Pancreas (tissue), 10 donors: ENCODE measurements at regions not wholly inside any gene's neighbourhood (a gene's known extent, or its start where the extent isn't known, plus 50 kb on each side); places are given as distances from the start of the nearest gene placed in this dataset.

ENCODE experiments used
- ATAC-seq, 4 donors: fragments of 200-7000 bp; cut with Tn5 transposase; one replicate each; pipeline versions ENCODE4 v1.8.0 to v1.9.1; 2020; ENCODE audit warnings: mild to moderate bottlenecking in 4 of 4, moderate library complexity in 4 of 4
- DNase-seq, 6 donors: peaks; one replicate each; pipeline ENCODE4 v3.0.0-alpha.2; 2020
- FAIRE-seq: peaks from 2 replicates; lab custom pipeline; 2012; peaks lifted over from hg19 to GRCh38; lab: Jason Lieb, UNC
- H3K27ac ChIP-seq, 4 donors: fragments of 200-600 bp; sonication (generic); 1 replicate in 3 of 4; 2 replicates in 1 of 4; pipeline versions ENCODE4 v1.5.0 to v1.8.0; 2020
- H3K27me3 ChIP-seq, 4 donors: fragments of 200-600 bp; one replicate each; pipeline ENCODE4 v1.8.0; 2021
- H3K36me3 ChIP-seq, 3 donors: fragments of 200-600 bp; sonication (generic) in 1 of 3; one replicate each; pipeline versions ENCODE4 v1.5.0 to v1.8.0; 2020 to 2021
- H3K4me1 ChIP-seq, 3 donors: fragments of 200-600 bp; one replicate each; pipeline ENCODE4 v1.8.0; 2021
- H3K4me3 ChIP-seq, 4 donors: fragments of 200-600 bp; sonication (generic) in 2 of 4; one replicate each; pipeline versions ENCODE4 v1.5.0 to v1.8.0; 2020 to 2021
- H3K9me3 ChIP-seq, 4 donors: fragments of 200-600 bp; one replicate each; pipeline ENCODE4 v1.8.0; 2021
- CTCF ChIP-seq, 4 donors: fragments of 200-600 bp; sonication (generic) in 3 of 4; IDR thresholded peaks; one replicate each; pipeline versions ENCODE4 v1.5.0 to v1.8.0; 2021; ENCODE audit warnings: antibody characterized with exemption in 4 of 4
- WGBS, 2 donors: extraction: QIAGEN DNeasy Blood & Tissue Kit; methylation state at CpG; one replicate each; pipeline ENCODE4 v1.1.7; 2013; 5-methylcytosine and 5-hydroxymethylcytosine counted together
- intact Hi-C, 3 donors: fragments of 100-400 bp; cut with DNase I; formaldehyde crosslinking; loops; one replicate each; pipeline versions ENCODE4 v1.11.1 to v1.14.2; 2022
- donor health status: healthy with polysubstance abuse.
- donor health status: DM: no; HTN: no; CAD: no; lungs with moderate emphysema.
- donor health status: DM: no; HTN: no; CAD: no.
- donor health status: control.
- donor health status: control.
- donor health status: Bipolar disorder and iron deficiency.
- donor health status: DM: yes; HTN: yes; CAD: no.
- donor health status: DM: no; HTN: no; CAD: no.
- donor health status: DM: no; HTN: no; CAD: no.
- donor health status: DM: yes; HTN: yes; CAD: no.

- Histone ChIP-seq H3K36me3 (no peaks in the 10 kb centered on the region), H3K4me3 (no peak overlapping the region), H3K27me3 (no peaks in the 10 kb centered on the region), H3K9me3 (no peaks in the 10 kb centered on the region), H3K4me1 (no peaks in the 10 kb centered on the region), H3K27ac (no peak overlapping the region)
- DNase-seq (no peak), FAIRE-seq (no peak), ATAC-seq (no peak)
- no peak for TF ChIP-seq CTCF (IDR thresholded peaks at IDR 0.05)
- intact Hi-C loops = no loop called here
Observed at GRCh38 chr6:140966676-140967075, 1166.0 kb upstream of the GJE1 start.

DNA sequence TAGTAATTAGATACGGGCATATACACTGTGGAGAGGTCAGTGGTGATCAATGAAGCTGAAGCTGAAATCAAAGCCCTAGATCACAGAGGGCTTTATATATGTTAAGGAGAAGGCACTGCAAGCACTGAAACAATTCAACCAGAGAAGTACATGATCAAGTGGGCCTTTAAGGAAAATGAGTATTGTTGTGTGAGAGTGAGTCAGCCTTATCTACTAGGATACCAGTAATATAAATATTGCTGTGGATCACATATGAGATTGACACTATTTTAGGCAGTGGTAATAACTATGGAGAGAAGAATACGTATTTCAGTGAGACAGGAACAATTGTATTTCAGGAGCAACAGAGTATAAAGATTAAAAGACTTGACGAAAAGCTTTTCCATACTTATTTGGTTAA lies 1172.2 kb upstream of the GJE1 start:
- ATAC-seq (no peak), DNase-seq (no peak), FAIRE-seq (no peak)
- H3K27me3 ChIP-seq = no peaks in the 10 kb centered on the region
- 73 to 80% methylated on average over 3 of the region's 3 CpGs for WGBS, 2 donors
- no peak overlapping the region for H3K27ac ChIP-seq
- H3K4me3 ChIP-seq = no peak overlapping the region
- H3K4me1 ChIP-seq = no peaks in the 10 kb centered on the region
- no peaks in the 10 kb centered on the region for H3K36me3 ChIP-seq
- intact Hi-C loops = no loop called here
- H3K9me3 ChIP-seq = no peaks in the 10 kb centered on the region
- no peak for TF ChIP-seq CTCF (IDR thresholded peaks at IDR 0.05)

- H3K9me3 ChIP-seq = no peaks in the 10 kb centered on the region
- no peak overlapping the region for H3K4me3 ChIP-seq
- H3K27ac ChIP-seq = no peak overlapping the region
- no peak for TF ChIP-seq CTCF (IDR thresholded peaks at IDR 0.05)
- no peaks in the 10 kb centered on the region for H3K27me3 ChIP-seq
- ATAC-seq = no peak
- no peaks in the 10 kb centered on the region for H3K4me1 ChIP-seq
- no peak for DNase-seq
- H3K36me3 ChIP-seq = no peaks in the 10 kb centered on the region
- 54 to 74% methylated on average over 2 of the region's 2 CpGs for WGBS, 2 donors
- intact Hi-C loops = no loop called here
- FAIRE-seq = no peak
Observed at GRCh38 chr6:140957386-140957785, 1175.3 kb upstream of the GJE1 start.

GRCh38 chr6:140956571-140957369 lies 1176.0 kb upstream of the GJE1 start:
- FAIRE-seq = no peak
- WGBS, 2 donors = 61 to 79% methylated on average over 4 of the region's 4 CpGs
- no peak for ATAC-seq
- no peaks in the 10 kb centered on the region for H3K4me1 ChIP-seq
- intact Hi-C loops = no loop called here
- no peak overlapping the region for H3K27ac ChIP-seq
- no peaks in the 10 kb centered on the region for H3K36me3 ChIP-seq
- H3K27me3 ChIP-seq = no peaks in the 10 kb centered on the region
- no peak for TF ChIP-seq CTCF (IDR thresholded peaks at IDR 0.05)
- no peak for DNase-seq
- no peaks in the 10 kb centered on the region for H3K9me3 ChIP-seq
- no peak overlapping the region for H3K4me3 ChIP-seq

DNA sequence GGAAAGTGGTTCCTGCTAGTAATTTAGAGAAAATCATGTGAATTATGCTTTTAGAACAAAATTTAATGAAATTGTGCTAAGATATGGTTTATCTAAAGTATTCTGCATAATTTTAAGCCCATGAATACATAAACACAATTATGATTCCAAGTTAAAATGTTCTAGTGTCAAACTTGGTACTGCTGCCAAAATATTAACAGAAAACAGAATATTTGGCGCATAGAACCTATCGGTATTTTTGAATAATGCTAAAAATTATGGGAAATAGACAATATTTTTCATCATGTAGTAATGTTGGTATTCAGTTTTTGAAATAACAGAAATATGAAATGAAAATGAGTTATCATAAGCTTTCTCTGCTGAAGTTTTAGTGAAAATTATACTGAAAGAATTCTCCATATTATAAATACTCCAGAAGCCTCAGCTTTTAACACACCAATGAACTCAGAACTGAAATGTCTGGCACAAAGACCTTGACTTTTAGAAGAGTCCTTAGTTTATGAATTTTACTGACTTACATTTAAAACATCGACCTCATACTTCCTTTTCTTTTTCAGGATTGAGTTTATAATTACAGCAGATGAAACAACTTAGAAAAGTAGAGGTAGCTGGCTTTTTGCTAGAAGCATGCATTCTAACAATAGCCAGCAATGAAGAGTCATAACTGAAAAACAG lies 1192.3 kb upstream of the GJE1 start:
- DNase-seq (no peak), ATAC-seq (no peak), FAIRE-seq (peak; percentile 9)
- TF ChIP-seq CTCF (IDR thresholded peaks at IDR 0.05) = no peak
- Histone ChIP-seq H3K9me3 (no peaks in the 10 kb centered on the region), H3K27me3 (no peaks in the 10 kb centered on the region), H3K36me3 (no peaks in the 10 kb centered on the region), H3K4me3 (no peak overlapping the region), H3K27ac (no peak overlapping the region), H3K4me1 (no peaks in the 10 kb centered on the region)
- intact Hi-C loops = no loop called here
- 76 to 84% methylated on average over 3 of the region's 3 CpGs for WGBS, 2 donors
